ENCODE measurements at regions not wholly inside any gene's neighbourhood (a gene's known extent, or its start where the extent isn't known, plus 50 kb on each side); places are given as distances from the start of the nearest gene placed in this dataset.
"Not testable (repeated sequence)": the region's sequence is repeated elsewhere in the genome, so short reads cannot be mapped to it uniquely, and the experiment has no call there.

GRCh38 chr1:105260001-105260400 is 1510.3 kb downstream of the AMY1C start:
- no peaks in the 10 kb centered on the region for H3K9me3 ChIP-seq (ENCODE audit: control insufficient read depth, low read length)
- no peaks in the 10 kb centered on the region for H3K36me3 ChIP-seq (ENCODE audit: control insufficient read depth in 1 of 2, insufficient read depth in 2 of 2, low read length in 1 of 2)
- ATAC-seq (ENCODE audit: low FRiP score): no peak
- H3K4me3 ChIP-seq (ENCODE audit: low read length in 2 of 2): no peak overlapping the region
- WGBS, 2 donors: 74 to 75% methylated on average over 7 of the region's 7 CpGs
- H3K27ac ChIP-seq (ENCODE audit: low read depth in 1 of 2, low read length in 2 of 2): no peak overlapping the region
- no peaks in the 10 kb centered on the region for H3K4me1 ChIP-seq (ENCODE audit: control insufficient read depth in 1 of 2, insufficient read depth in 2 of 2, low read length in 2 of 2)
- intact Hi-C loops (cut with DNase I): no loop called here
- DNase-seq: no peak
- H3K27me3 ChIP-seq (ENCODE audit: control insufficient read depth in 1 of 2, insufficient read depth in 2 of 2, low read length in 1 of 2): no peaks in the 10 kb centered on the region

- no peak overlapping the region for H3K4me3 ChIP-seq (ENCODE audit: low read length in 2 of 2)
- intact Hi-C loops (cut with DNase I): no loop called here
- H3K9me3 ChIP-seq (ENCODE audit: control insufficient read depth, low read length): peaks cover 4% of the 10 kb centered on the region
- no peaks in the 10 kb centered on the region for H3K36me3 ChIP-seq (ENCODE audit: control insufficient read depth in 1 of 2, insufficient read depth in 2 of 2, low read length in 1 of 2)
- no peaks in the 10 kb centered on the region for H3K4me1 ChIP-seq (ENCODE audit: control insufficient read depth in 1 of 2, insufficient read depth in 2 of 2, low read length in 2 of 2)
- no peak overlapping the region for H3K27ac ChIP-seq (ENCODE audit: low read depth in 1 of 2, low read length in 2 of 2)
- WGBS, 2 donors: 65 to 71% methylated on average over 2 of the region's 2 CpGs
- H3K27me3 ChIP-seq (ENCODE audit: control insufficient read depth in 1 of 2, insufficient read depth in 2 of 2, low read length in 1 of 2): no peaks in the 10 kb centered on the region
- ATAC-seq (ENCODE audit: low FRiP score): no peak
- DNase-seq: no peak
Observed at GRCh38 chr1:105270966-105271365, 1521.3 kb downstream of the AMY1C start.

DNA sequence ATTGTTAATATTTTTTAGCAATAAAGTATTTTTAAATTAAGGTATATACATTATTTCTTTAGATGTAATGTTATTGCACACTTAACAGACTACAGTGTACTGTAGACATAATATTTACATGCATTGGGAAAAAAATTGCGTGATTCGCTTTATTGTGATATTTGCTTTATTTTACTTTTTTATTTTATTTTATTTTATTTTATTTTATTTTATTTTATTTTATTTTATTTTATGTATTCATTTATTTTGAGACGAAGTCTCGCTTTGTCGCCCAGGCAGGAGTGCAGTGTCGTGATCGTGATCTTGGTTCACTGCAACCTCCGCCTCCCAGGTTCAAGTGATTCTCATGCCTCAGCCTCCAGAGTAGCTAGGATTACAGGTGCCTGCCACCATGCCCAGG is 1522.7 kb downstream of the AMY1C start:
- DNase-seq; H3K4me3 ChIP-seq (ENCODE audit: low read length in 2 of 2); ATAC-seq (ENCODE audit: low FRiP score); intact Hi-C loops (cut with DNase I); H3K27me3 ChIP-seq (ENCODE audit: control insufficient read depth in 1 of 2, insufficient read depth in 2 of 2, low read length in 1 of 2); H3K4me1 ChIP-seq (ENCODE audit: control insufficient read depth in 1 of 2, insufficient read depth in 2 of 2, low read length in 2 of 2); H3K27ac ChIP-seq (ENCODE audit: low read depth in 1 of 2, low read length in 2 of 2); H3K36me3 ChIP-seq (ENCODE audit: control insufficient read depth in 1 of 2, insufficient read depth in 2 of 2, low read length in 1 of 2); H3K9me3 ChIP-seq (ENCODE audit: control insufficient read depth, low read length): not testable (repeated sequence)
- WGBS, 2 donors: 96 to 99% methylated on average over 8 of the region's 8 CpGs

DNA sequence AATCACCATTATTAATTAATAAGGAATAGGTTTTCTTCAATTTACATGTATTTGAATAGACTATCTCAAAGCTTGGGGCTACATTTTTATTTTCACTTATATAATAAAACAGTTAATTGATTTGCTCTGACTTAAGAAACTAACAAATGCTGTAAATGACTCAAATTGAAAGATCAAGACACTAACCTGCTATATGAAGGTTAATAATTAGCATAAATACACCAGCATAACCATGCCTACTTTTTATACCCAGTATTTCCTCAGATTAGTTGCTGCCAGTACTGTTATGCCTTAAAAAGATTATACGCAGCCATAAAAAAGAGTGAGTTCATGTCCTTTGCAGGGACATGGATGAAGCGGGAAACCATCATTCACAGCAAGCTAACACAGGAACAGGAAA is 1545.1 kb downstream of the AMY1C start:
- Histone ChIP-seq H3K36me3 (ENCODE audit: control insufficient read depth in 1 of 2, insufficient read depth in 2 of 2, low read length in 1 of 2) (no peaks in the 10 kb centered on the region), H3K27ac (ENCODE audit: low read depth in 1 of 2, low read length in 2 of 2) (no peak overlapping the region), H3K27me3 (ENCODE audit: control insufficient read depth in 1 of 2, insufficient read depth in 2 of 2, low read length in 1 of 2) (no peaks in the 10 kb centered on the region), H3K4me3 (ENCODE audit: low read length in 2 of 2) (no peak overlapping the region), H3K4me1 (ENCODE audit: control insufficient read depth in 1 of 2, insufficient read depth in 2 of 2, low read length in 2 of 2) (no peaks in the 10 kb centered on the region), H3K9me3 (ENCODE audit: control insufficient read depth, low read length) (no peaks in the 10 kb centered on the region)
- ATAC-seq (ENCODE audit: low FRiP score) (no peak), DNase-seq (no peak)
- intact Hi-C loops (cut with DNase I): no loop called here
- 67 to 78% methylated on average over 2 of the region's 2 CpGs for WGBS, 2 donors

- Histone ChIP-seq H3K36me3 (ENCODE audit: control insufficient read depth in 1 of 2, insufficient read depth in 2 of 2, low read length in 1 of 2) (no peaks in the 10 kb centered on the region), H3K4me3 (ENCODE audit: low read length in 2 of 2) (no peak overlapping the region), H3K27ac (ENCODE audit: low read depth in 1 of 2, low read length in 2 of 2) (no peak overlapping the region), H3K9me3 (ENCODE audit: control insufficient read depth, low read length) (no peaks in the 10 kb centered on the region), H3K4me1 (ENCODE audit: control insufficient read depth in 1 of 2, insufficient read depth in 2 of 2, low read length in 2 of 2) (no peaks in the 10 kb centered on the region), H3K27me3 (ENCODE audit: control insufficient read depth in 1 of 2, insufficient read depth in 2 of 2, low read length in 1 of 2) (no peaks in the 10 kb centered on the region)
- DNase-seq (no peak), ATAC-seq (ENCODE audit: low FRiP score) (no peak)
- intact Hi-C loops (cut with DNase I): no loop called here
- 15 to 19% methylated on average over 1 of the region's 1 CpG for WGBS, 2 donors
Observed at GRCh38 chr1:105310063-105310462, 1560.4 kb downstream of the AMY1C start.

GRCh38 chr1:105317976-105318375 is 1568.3 kb downstream of the AMY1C start:
- Histone ChIP-seq H3K4me1 (ENCODE audit: control insufficient read depth in 1 of 2, insufficient read depth in 2 of 2, low read length in 2 of 2) (no peaks in the 10 kb centered on the region), H3K36me3 (ENCODE audit: control insufficient read depth in 1 of 2, insufficient read depth in 2 of 2, low read length in 1 of 2) (no peaks in the 10 kb centered on the region), H3K9me3 (ENCODE audit: control insufficient read depth, low read length) (no peaks in the 10 kb centered on the region), H3K4me3 (ENCODE audit: low read length in 2 of 2) (no peak overlapping the region), H3K27ac (ENCODE audit: low read depth in 1 of 2, low read length in 2 of 2) (no peak overlapping the region), H3K27me3 (ENCODE audit: control insufficient read depth in 1 of 2, insufficient read depth in 2 of 2, low read length in 1 of 2) (no peaks in the 10 kb centered on the region)
- DNase-seq: no peak
- 81 to 88% methylated on average over 3 of the region's 3 CpGs for WGBS, 2 donors
- ATAC-seq (ENCODE audit: low FRiP score): no peak
- intact Hi-C loops (cut with DNase I): no loop called here

DNA sequence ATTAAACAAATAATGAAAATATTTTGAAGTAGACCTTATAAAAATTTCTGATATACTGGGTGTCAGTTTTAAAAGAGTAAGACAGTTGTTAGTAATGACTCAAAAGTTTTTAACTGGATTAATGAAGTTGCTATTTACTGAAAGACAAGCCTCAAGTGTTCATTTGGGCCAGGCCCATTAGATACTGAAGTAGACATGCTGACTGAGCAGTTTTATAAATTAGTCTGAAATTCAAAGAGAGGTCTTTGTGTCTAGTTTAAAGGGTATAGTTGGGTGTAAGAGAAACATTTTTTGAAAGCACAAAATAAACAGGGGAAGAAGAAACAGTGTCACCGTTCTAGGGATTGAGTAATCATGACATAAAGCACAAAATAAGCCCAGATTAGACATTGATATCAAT is 1577.2 kb downstream of the AMY1C start:
- Histone ChIP-seq H3K27ac (ENCODE audit: low read depth in 1 of 2, low read length in 2 of 2) (no peak overlapping the region), H3K9me3 (ENCODE audit: control insufficient read depth, low read length) (no peaks in the 10 kb centered on the region), H3K27me3 (ENCODE audit: control insufficient read depth in 1 of 2, insufficient read depth in 2 of 2, low read length in 1 of 2) (no peaks in the 10 kb centered on the region), H3K4me1 (ENCODE audit: control insufficient read depth in 1 of 2, insufficient read depth in 2 of 2, low read length in 2 of 2) (no peaks in the 10 kb centered on the region), H3K4me3 (ENCODE audit: low read length in 2 of 2) (no peak overlapping the region), H3K36me3 (ENCODE audit: control insufficient read depth in 1 of 2, insufficient read depth in 2 of 2, low read length in 1 of 2) (no peaks in the 10 kb centered on the region)
- intact Hi-C loops (cut with DNase I): no loop called here
- DNase-seq: no peak
- WGBS, 2 donors: 50 to 68% methylated on average over 1 of the region's 1 CpG
- ATAC-seq (ENCODE audit: low FRiP score): no peak

GRCh38 chr1:105337420-105337819 is 1587.7 kb downstream of the AMY1C start:
- H3K27ac ChIP-seq (ENCODE audit: low read depth in 1 of 2, low read length in 2 of 2): no peak overlapping the region
- H3K4me1 ChIP-seq (ENCODE audit: control insufficient read depth in 1 of 2, insufficient read depth in 2 of 2, low read length in 2 of 2): no peaks in the 10 kb centered on the region
- H3K27me3 ChIP-seq (ENCODE audit: control insufficient read depth in 1 of 2, insufficient read depth in 2 of 2, low read length in 1 of 2): no peaks in the 10 kb centered on the region
- ATAC-seq (ENCODE audit: low FRiP score) (no peak), DNase-seq (no peak)
- H3K4me3 ChIP-seq (ENCODE audit: low read length in 2 of 2): no peak overlapping the region
- intact Hi-C loops (cut with DNase I): no loop called here
- H3K36me3 ChIP-seq (ENCODE audit: control insufficient read depth in 1 of 2, insufficient read depth in 2 of 2, low read length in 1 of 2): no peaks in the 10 kb centered on the region
- H3K9me3 ChIP-seq (ENCODE audit: control insufficient read depth, low read length): no peaks in the 10 kb centered on the region

DNA sequence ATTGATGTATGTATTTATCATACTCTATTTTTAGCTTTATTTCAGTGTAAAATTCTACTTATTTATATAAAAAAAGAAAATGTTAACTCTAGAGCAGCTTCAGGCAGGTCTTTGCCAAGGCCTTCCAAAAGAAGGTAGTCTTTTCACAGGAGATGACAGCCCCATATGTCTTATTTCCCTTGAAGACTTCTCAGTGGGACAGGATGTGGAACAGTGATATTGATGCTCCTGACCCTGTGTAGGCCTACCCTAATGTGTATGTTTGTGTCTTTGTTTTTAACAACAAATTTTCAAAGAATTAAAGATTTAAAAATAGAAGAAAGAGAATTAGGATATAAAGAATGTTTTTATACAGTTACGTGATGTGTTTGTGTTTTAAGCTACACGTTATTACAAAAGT is 1593.6 kb downstream of the AMY1C start:
- 70 to 79% methylated on average over 2 of the region's 2 CpGs for WGBS, 2 donors
- no peak for DNase-seq
- intact Hi-C loops (cut with DNase I): no loop called here
- ATAC-seq (ENCODE audit: low FRiP score): no peak
- no peaks in the 10 kb centered on the region for H3K27me3 ChIP-seq (ENCODE audit: control insufficient read depth in 1 of 2, insufficient read depth in 2 of 2, low read length in 1 of 2)
- no peak overlapping the region for H3K27ac ChIP-seq (ENCODE audit: low read depth in 1 of 2, low read length in 2 of 2)
- H3K36me3 ChIP-seq (ENCODE audit: control insufficient read depth in 1 of 2, insufficient read depth in 2 of 2, low read length in 1 of 2): no peaks in the 10 kb centered on the region
- H3K9me3 ChIP-seq (ENCODE audit: control insufficient read depth, low read length): no peaks in the 10 kb centered on the region
- no peaks in the 10 kb centered on the region for H3K4me1 ChIP-seq (ENCODE audit: control insufficient read depth in 1 of 2, insufficient read depth in 2 of 2, low read length in 2 of 2)
- no peak overlapping the region for H3K4me3 ChIP-seq (ENCODE audit: low read length in 2 of 2)
